Esophagus squamous epithelium (tissue), 4 donors: ENCODE measurements at regions not wholly inside any gene's neighbourhood (a gene's known extent, or its start where the extent isn't known, plus 50 kb on each side); places are given as distances from the start of the nearest gene placed in this dataset.

Experiments used
- POLR2A ChIP-seq, 4 donors: fragments of 450-650 bp; IDR thresholded peaks; one replicate each; pipeline ENCODE4 v1.6.1; 2017; ENCODE audit warnings: antibody characterized with exemption in 4 of 4, mild to moderate bottlenecking in 4 of 4, moderate library complexity in 3 of 4
- TF ChIP-seq, protein P1 (sequence below), 6 experiments: fragments of 450-650 bp in 4 of 6; fragments of 200-600 bp in 2 of 6; sonication (generic) in 2 of 6; IDR thresholded peaks; one replicate each; pipeline ENCODE4 v1.5.1; 2016 to 2019; ENCODE audit warnings: antibody characterized with exemption in 6 of 6, mild to moderate bottlenecking in 4 of 6, moderate library complexity in 4 of 6

DNA sequence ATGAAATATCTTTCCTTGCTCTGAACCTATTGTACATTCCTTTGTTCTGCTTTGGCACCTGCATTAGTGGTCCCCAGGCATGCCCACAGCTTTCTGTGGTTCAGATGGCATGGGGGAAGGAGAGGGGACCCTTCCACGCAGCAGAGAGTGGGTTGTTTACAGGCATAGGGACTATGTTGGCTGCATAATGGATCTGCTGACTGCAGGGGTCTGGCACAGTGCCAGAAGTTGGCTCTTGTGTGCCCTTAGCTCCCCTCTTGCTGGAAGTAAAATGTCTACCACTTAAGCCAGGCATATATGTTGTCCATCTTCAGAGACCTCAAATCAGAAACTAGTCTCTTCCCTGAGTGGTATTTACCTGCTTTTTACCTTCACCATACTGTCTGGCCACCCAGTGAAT is 651.9 kb upstream of the PCDH7 start:
- TF ChIP-seq, protein P1, sequence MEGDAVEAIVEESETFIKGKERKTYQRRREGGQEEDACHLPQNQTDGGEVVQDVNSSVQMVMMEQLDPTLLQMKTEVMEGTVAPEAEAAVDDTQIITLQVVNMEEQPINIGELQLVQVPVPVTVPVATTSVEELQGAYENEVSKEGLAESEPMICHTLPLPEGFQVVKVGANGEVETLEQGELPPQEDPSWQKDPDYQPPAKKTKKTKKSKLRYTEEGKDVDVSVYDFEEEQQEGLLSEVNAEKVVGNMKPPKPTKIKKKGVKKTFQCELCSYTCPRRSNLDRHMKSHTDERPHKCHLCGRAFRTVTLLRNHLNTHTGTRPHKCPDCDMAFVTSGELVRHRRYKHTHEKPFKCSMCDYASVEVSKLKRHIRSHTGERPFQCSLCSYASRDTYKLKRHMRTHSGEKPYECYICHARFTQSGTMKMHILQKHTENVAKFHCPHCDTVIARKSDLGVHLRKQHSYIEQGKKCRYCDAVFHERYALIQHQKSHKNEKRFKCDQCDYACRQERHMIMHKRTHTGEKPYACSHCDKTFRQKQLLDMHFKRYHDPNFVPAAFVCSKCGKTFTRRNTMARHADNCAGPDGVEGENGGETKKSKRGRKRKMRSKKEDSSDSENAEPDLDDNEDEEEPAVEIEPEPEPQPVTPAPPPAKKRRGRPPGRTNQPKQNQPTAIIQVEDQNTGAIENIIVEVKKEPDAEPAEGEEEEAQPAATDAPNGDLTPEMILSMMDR (IDR thresholded peaks at IDR 0.05): no peak
- no peak for TF ChIP-seq POLR2A (IDR thresholded peaks at IDR 0.05)
